Activated naive CD4-positive, alpha-beta T cell treated with anti-CD3 and anti-CD28 coated beads, Interleukin-2, amount 10 ng/mL, durations not matched to agents 7 days and 5 days (primary cell): ENCODE measurements at regions not wholly inside any gene's neighbourhood (a gene's known extent, or its start where the extent isn't known, plus 50 kb on each side); places are given as distances from the start of the nearest gene placed in this dataset.

Source experiments
- CTCF ChIA-PET: fragments of 350-600 bp; sonication (Branson Sonifier 250); formaldehyde crosslinking; loops from one replicate; lab custom pipeline; 2021; ENCODE audit warnings: antibody characterized with exemption; lab: Charles Lee
- DNase-seq: peaks from one replicate; pipeline ENCODE4 v3.0.0-alpha.2; 2020
- H3K27ac Mint-ChIP-seq: one replicate; pipeline ENCODE4 v1.8.0; 2021; ENCODE audit warnings: mild to moderate bottlenecking, moderate library complexity, mixed read lengths
- H3K27me3 Mint-ChIP-seq: one replicate; pipeline ENCODE4 v1.8.0; 2021; ENCODE audit warnings: mild to moderate bottlenecking, mixed read lengths
- H3K36me3 Mint-ChIP-seq: one replicate; pipeline ENCODE4 v1.8.0; 2021; ENCODE audit warnings: mixed read lengths
- H3K4me1 Mint-ChIP-seq: one replicate; pipeline ENCODE4 v1.8.0; 2021; ENCODE audit warnings: mixed read lengths
- H3K4me3 Mint-ChIP-seq: one replicate; pipeline ENCODE4 v1.8.0; 2021; ENCODE audit warnings: mild to moderate bottlenecking, moderate library complexity, mixed read lengths
- H3K9me3 Mint-ChIP-seq: one replicate; pipeline ENCODE4 v1.8.0; 2021; ENCODE audit warnings: mixed read lengths

DNA sequence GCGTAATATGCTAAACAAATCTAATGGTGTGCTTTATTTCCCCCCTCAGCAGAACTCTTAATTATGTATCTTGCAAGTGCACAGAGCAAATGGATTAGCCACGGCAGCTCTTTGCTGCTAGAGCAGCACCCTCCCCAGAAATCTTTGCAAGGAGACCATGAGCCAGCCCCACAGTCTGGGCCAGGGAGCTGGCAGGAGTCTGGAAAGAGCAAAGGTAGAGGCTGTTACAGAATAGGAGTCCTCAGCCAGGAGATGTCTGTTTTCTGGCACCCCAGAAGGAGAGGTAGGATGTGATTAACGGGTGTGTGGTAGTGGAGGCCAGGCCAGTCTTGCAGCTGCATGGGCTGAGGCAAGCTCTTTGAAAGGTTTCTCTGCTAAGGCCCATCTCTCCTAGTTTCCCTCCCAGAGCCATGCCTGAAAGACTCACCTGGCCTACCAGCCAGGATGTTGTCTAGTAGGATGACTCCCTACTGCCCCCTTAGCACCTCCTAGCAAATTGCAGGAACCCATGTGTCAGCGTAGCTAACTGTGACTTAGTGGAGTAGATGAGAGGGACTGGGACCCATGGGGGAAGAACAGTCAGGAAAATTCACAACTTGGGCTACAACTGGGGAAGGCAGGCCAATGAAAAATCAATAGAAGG lies 557.2 kb downstream of the BUD13 start:
- no peak for DNase-seq
- CTCF ChIA-PET: interaction anchor here (0.6 to 2.4 kb wide), 4 partner anchors 9 to 1539 kb away, joined by 3 to 10 read pairs (median 3); no protein-coding TSS in a partner anchor
- no peaks in the 10 kb centered on the region for H3K36me3 Mint-ChIP-seq
- no peak overlapping the region for H3K4me3 Mint-ChIP-seq
- no peaks in the 10 kb centered on the region for H3K4me1 Mint-ChIP-seq
- H3K27me3 Mint-ChIP-seq: no peaks in the 10 kb centered on the region
- no peaks in the 10 kb centered on the region for H3K9me3 Mint-ChIP-seq
- no peak overlapping the region for H3K27ac Mint-ChIP-seq

DNA sequence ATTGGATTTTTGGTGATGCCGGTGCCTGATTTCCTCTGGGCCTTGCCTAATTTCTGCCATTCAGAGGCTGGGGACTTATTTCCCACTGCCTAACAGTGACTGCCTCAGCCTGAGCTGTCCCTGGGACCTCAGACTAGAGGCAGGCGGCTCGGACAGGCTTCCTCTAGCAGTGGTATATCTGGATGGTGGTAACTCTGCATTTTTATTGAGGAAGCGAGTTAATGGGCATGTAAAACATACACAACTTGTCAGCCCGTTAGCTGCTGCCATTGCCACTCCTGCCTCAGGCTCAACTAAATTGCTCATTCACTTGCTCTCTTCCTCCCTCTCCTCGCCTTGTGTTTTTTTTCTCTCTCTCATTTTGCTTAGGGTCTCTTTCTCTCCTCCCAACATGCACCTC lies 561.6 kb downstream of the BUD13 start:
- Mint-ChIP-seq H3K4me1 (no peaks in the 10 kb centered on the region), H3K27me3 (no peaks in the 10 kb centered on the region), H3K9me3 (no peaks in the 10 kb centered on the region), H3K4me3 (no peak overlapping the region), H3K27ac (no peak overlapping the region), H3K36me3 (no peaks in the 10 kb centered on the region)
- no peak for DNase-seq
- CTCF ChIA-PET: interaction anchor here (0.6 kb wide), 1 partner anchor 60 kb away, joined by 3 read pairs; no protein-coding TSS in a partner anchor

DNA sequence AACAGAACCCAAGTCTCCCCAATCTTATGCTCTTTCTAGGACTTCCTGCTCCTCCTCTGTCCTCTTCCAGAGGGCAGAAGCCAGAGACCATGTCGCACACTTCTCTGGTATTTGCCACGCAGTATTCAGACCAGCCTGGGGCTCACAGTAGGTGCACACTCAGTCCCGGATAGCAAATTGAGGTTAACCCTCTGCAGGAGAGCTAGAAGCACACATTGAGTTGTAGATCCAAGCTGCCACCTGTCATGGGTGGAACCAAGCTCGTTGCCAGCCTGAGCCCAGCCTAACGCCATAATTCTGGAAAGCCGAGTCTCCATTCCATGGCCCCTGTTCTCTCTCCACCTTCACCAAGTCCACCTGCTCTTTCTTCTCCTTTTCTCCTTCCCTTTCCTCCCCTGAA lies 562.1 kb downstream of the BUD13 start:
- Mint-ChIP-seq H3K4me1 (no peaks in the 10 kb centered on the region), H3K36me3 (no peaks in the 10 kb centered on the region), H3K9me3 (no peaks in the 10 kb centered on the region), H3K27ac (no peak overlapping the region), H3K27me3 (no peaks in the 10 kb centered on the region), H3K4me3 (no peak overlapping the region)
- CTCF ChIA-PET: no interaction called here
- DNase-seq: no peak

DNA sequence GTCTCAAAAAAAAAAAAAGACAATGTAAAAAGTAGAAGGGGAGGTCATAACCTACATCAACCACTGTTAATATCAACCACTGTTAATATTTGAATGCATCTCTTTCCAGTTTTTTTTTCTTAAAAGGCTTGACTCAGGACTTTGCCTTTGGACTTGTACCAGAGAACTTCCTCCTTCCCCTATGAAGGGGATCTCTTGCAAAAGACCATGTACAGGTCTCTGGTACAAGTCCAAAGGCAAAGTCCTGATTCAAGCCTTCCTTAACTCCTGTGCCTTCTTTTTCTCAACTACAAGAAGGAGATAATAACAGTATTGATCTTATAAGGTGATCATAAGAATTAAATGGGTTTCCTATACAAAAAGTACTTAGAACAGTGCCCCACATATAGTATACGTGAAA lies 563.5 kb downstream of the BUD13 start:
- H3K4me3 Mint-ChIP-seq: no peak overlapping the region
- no peaks in the 10 kb centered on the region for H3K9me3 Mint-ChIP-seq
- no peaks in the 10 kb centered on the region for H3K27me3 Mint-ChIP-seq
- DNase-seq: no peak
- no peak overlapping the region for H3K27ac Mint-ChIP-seq
- H3K36me3 Mint-ChIP-seq: no peaks in the 10 kb centered on the region
- CTCF ChIA-PET: no interaction called here
- H3K4me1 Mint-ChIP-seq: no peaks in the 10 kb centered on the region

DNA sequence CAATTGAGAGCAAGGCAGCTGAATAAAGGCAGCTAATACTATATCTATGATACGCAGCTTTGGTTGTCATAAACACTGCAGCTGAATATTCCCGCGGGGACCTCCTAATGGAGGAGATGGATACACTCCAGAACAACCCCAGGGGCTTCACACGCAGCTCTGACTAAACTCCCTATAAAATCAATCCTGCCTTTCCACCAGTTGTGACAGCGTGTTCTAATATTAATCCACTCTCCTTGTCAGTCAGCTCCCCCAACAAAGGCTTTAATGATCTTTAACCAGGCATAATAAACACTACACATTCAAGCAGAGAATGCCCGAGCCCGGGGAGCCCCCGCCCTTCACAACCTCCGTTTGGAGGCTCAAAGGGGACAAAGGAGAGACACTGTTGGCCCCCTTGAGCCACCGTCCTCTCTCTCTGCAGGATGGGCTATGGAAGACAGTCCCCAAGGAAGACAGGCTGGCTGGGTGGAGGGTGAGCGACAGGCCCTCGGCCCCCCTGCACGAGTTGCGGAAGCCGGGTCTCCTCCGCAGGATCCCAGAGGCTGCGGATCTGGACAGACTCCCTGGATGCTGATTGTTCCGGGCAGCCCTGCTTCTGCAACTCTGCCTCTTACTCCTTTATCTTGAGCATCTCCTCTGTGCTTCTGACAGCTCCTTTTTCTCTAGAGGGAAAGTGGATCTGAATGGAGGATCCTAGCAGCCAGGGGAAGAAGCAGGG lies 565.2 kb downstream of the BUD13 start:
- no peak for DNase-seq
- Mint-ChIP-seq H3K4me3 (no peak overlapping the region), H3K9me3 (no peaks in the 10 kb centered on the region), H3K36me3 (no peaks in the 10 kb centered on the region), H3K27me3 (peaks cover 4% of the 10 kb centered on the region), H3K27ac (no peak overlapping the region), H3K4me1 (no peaks in the 10 kb centered on the region)
- CTCF ChIA-PET: interaction anchor here (2.6 kb wide), 1 partner anchor 9 kb away, joined by 10 read pairs; no protein-coding TSS in a partner anchor

DNA sequence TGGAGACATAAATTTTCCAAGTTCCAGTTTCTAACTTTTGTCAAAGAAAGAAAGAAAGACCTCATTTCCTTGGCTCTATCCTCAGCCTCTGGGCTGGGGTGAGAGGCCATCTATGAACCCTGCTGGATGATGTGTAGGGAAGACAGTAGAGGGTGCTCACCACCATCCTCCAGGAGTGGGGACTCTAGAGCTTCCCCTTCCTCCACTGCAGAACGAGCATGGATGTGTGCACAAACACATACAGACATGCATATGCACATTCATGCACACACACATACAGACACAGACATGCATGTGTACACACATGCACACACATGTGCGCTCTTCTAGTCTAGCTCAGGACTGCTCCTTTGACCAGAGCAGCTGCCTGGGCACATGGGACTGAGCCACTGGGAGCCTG lies 565.8 kb downstream of the BUD13 start:
- no peak for DNase-seq
- Mint-ChIP-seq H3K36me3 (no peaks in the 10 kb centered on the region), H3K9me3 (no peaks in the 10 kb centered on the region), H3K4me3 (no peak overlapping the region), H3K27ac (no peak overlapping the region), H3K27me3 (peaks cover 4% of the 10 kb centered on the region), H3K4me1 (no peaks in the 10 kb centered on the region)
- CTCF ChIA-PET: interaction anchor here (2.6 kb wide), 1 partner anchor 10 kb away, joined by 10 read pairs; no protein-coding TSS in a partner anchor

DNA sequence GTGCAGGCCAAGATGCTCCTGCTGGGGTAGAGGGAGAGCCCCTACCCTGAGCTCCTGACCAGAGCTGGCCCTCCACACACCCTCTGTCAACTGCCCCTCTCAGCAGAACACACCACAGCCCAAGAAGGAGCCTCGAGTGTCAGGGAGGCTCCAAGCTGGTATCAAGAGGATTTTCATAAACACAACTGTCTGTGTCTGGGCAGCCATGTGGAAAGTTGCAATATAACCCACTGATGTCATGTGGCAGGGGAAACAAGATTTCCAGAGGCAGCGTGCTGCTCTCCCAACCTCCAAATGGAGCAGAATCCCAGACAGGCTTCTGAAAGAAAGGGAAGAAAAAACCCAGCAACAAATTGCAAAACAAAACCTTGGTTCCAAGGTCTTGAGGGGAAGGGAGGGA lies 569.9 kb downstream of the BUD13 start:
- H3K27me3 Mint-ChIP-seq: peaks cover 4% of the 10 kb centered on the region
- no peaks in the 10 kb centered on the region for H3K9me3 Mint-ChIP-seq
- no peak overlapping the region for H3K4me3 Mint-ChIP-seq
- H3K27ac Mint-ChIP-seq: no peak overlapping the region
- no peak for DNase-seq
- CTCF ChIA-PET: no interaction called here
- no peaks in the 10 kb centered on the region for H3K36me3 Mint-ChIP-seq
- no peaks in the 10 kb centered on the region for H3K4me1 Mint-ChIP-seq

DNA sequence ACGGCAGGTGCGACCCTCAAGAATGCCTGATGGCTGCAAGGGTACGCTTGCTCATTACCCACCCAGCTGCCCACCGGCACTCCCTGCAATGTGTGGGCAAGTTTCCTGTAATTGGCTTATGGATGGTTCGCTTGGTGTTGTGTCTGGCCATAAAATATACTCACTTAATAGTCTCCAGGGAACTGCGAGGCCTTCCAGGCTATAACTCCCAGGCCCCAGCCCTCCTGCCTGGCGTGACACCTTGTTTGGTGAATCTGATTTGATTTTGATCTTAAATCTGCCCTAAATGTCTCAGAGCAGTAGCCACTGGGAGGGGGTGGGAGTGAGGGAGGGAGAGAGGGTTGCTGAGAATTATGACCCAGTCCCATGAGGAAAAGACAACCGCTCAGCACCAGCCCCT lies 572.2 kb downstream of the BUD13 start:
- Mint-ChIP-seq H3K4me1 (no peaks in the 10 kb centered on the region), H3K9me3 (no peaks in the 10 kb centered on the region), H3K27ac (no peak overlapping the region), H3K27me3 (peaks cover 5% of the 10 kb centered on the region), H3K36me3 (no peaks in the 10 kb centered on the region), H3K4me3 (no peak overlapping the region)
- no peak for DNase-seq
- CTCF ChIA-PET: no interaction called here

DNA sequence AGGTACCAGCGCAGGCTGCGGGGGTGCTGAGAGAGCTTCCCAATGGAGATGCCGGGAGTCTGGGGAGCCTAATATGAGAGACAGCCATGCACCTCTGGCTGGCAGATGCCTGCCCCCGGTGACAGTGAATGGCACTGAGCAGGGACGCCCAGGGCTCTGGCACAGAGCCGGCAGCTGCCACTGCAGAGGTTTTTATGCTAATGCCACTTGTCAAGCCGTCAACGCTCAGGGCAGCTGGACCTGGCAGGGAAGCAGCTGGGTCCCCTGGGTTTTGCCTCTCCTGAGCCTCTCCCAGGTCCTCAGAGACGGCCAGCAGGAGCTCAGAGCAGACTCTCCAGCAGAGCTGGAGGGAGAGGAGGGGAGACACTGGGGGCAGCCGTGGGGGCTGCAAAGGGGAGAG lies 573.6 kb downstream of the BUD13 start:
- peaks cover 19% of the 10 kb centered on the region for H3K27me3 Mint-ChIP-seq
- no peak overlapping the region for H3K4me3 Mint-ChIP-seq
- H3K4me1 Mint-ChIP-seq: no peaks in the 10 kb centered on the region
- CTCF ChIA-PET: no interaction called here
- no peak for DNase-seq
- no peaks in the 10 kb centered on the region for H3K9me3 Mint-ChIP-seq
- no peak overlapping the region for H3K27ac Mint-ChIP-seq
- no peaks in the 10 kb centered on the region for H3K36me3 Mint-ChIP-seq

DNA sequence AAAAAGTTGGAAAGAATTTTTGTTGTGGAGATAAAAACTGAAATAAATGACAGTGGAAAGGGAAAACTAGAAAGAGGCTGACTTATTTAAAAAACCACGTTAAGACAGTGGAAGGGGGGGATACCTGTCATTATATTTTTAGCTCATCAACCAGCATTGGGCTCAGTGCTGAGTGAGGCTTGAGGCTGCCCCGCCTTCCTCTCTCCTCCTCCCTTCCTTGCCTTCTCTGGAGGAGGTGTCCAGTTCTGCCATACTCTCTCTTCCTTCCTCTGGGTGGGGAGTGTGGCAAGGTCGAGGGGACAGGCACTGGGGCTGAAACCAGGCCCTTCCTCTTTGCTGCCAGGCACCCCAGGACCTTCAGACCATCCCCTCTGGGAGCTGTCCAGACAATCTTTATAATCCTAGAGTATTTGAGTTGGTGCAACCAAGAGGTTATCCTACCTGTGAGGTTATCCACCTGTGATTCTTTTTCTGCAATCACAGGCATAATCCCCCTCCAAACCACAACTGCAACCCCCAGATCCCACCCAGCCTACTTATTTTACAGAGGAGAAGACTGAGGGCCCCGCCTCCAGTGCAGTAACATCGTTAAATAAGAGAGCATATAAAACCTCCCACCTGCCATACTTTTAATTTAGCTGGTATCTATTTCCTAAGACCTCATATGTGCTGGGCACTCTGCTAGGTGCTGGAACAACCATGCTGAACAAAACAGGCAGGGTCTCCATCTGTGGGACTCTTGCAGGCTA lies 578.5 kb downstream of the BUD13 start:
- DNase-seq: no peak
- Mint-ChIP-seq H3K9me3 (no peaks in the 10 kb centered on the region), H3K27ac (no peak overlapping the region), H3K36me3 (no peaks in the 10 kb centered on the region), H3K4me1 (no peaks in the 10 kb centered on the region), H3K27me3 (peaks cover 36% of the 10 kb centered on the region), H3K4me3 (no peak overlapping the region)
- CTCF ChIA-PET: no interaction called here

DNA sequence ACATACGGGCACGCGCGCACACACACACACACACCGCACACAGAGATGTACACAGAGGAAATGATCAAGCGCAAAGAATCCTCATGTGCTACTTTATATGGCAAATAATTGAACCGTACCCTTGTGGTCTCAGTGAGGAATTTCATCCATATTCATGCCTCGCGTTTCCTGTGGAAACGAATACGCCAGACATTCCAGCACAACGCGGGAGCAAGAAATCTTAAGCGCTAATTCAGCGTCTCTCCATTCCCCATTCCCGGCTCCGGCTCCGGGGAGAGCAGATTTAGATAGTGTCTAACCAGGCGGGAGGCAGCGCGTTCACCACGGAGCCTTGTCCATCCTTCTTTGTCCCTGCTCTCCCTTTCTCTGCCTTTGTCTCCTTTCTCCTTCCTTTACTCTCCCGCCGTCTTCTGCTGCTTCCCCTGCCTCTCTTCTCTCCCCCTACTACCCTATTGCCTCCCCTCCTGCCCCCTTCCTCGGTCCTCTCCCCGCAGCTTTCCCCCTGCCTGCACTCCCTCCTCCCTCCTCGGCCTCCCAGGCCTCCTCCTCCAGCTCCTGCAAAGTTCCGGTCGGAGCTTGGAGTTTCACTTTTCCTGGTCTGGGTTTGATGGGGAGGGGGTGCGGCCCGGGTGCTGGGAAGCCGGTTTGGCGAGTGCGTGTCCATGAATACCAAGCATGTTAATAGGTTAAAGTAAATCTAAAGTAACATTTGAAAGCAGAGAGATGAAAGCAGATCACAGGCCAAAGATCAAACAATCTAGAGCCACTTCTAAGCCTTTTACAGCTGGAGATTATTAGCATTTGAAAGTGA lies 579.3 kb downstream of the BUD13 start:
- H3K9me3 Mint-ChIP-seq: no peaks in the 10 kb centered on the region
- CTCF ChIA-PET: no interaction called here
- no peaks in the 10 kb centered on the region for H3K36me3 Mint-ChIP-seq
- peaks cover 36% of the 10 kb centered on the region for H3K27me3 Mint-ChIP-seq
- no peaks in the 10 kb centered on the region for H3K4me1 Mint-ChIP-seq
- DNase-seq: no peak
- H3K4me3 Mint-ChIP-seq: no peak overlapping the region
- no peak overlapping the region for H3K27ac Mint-ChIP-seq

DNA sequence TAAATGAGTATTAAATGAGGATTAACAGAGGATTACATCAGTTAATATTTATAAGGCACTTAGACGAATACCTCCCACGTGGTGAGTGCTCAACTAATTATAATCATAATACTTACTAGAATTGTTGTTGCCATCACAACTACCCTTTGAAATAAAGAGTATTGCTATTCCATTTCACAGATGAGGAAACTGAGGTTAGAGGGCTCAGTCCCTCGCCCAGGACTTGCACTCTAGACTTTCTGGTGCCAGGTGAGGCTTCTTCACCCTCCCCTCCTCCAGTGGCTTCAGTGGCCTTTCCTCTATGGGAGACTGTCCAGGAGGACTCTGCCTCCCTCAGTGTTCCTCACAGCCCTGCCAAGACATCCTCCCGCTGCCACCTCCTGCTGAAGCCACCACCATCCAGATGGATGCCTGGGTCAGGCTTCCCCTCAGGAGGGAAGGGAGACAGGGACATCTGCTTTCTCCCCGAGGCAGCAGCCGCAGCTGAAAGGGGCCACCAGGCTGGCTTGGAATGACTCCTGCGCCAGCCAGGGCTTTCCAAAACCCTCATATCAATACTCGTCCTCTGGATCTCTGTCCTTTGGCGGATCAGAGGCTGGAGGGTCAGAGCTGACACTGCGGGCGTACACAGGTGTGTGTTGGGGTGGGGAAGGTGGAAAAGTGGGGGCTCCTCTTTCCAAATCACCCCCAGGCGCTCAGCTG lies 580.1 kb downstream of the BUD13 start:
- CTCF ChIA-PET: no interaction called here
- no peaks in the 10 kb centered on the region for H3K4me1 Mint-ChIP-seq
- no peak overlapping the region for H3K27ac Mint-ChIP-seq
- H3K27me3 Mint-ChIP-seq: peaks cover 36% of the 10 kb centered on the region
- H3K4me3 Mint-ChIP-seq: no peak overlapping the region
- no peak for DNase-seq
- H3K9me3 Mint-ChIP-seq: no peaks in the 10 kb centered on the region
- H3K36me3 Mint-ChIP-seq: no peaks in the 10 kb centered on the region

DNA sequence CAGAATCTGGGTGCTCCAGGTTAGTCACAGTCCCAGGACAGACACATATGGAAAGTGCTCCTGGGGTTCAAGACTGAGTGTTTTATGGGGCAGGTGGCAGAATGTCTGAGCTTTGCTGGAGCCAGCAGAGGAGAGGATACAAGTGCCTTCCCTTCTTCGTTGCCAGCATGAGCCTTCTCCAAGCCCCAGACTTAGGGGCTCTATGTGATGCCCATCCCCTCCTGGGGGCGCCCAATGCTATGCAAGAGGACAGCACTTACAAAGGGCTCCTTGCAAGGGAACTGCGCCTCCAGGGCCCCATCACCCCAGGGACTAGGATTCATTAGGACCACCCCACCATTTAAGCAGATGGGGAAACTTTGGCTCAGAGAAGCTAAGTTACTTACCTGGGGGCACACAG lies 581.9 kb downstream of the BUD13 start:
- CTCF ChIA-PET: no interaction called here
- peaks cover 36% of the 10 kb centered on the region for H3K27me3 Mint-ChIP-seq
- no peaks in the 10 kb centered on the region for H3K9me3 Mint-ChIP-seq
- H3K4me1 Mint-ChIP-seq: no peaks in the 10 kb centered on the region
- H3K36me3 Mint-ChIP-seq: no peaks in the 10 kb centered on the region
- H3K27ac Mint-ChIP-seq: no peak overlapping the region
- DNase-seq: no peak
- no peak overlapping the region for H3K4me3 Mint-ChIP-seq
